Nephron (organoid): ENCODE measurements at regions not wholly inside any gene's neighbourhood (a gene's known extent, or its start where the extent isn't known, plus 50 kb on each side); places are given as distances from the start of the nearest gene placed in this dataset.

Experiments
- H3K27ac Mint-ChIP-seq, 3 experiments: 2 replicates each; pipeline ENCODE4 v1.8.0; 2020; ENCODE audit warnings: mixed read lengths in 3 of 3, mild to moderate bottlenecking in 2 of 3, moderate library complexity in 1 of 3
- H3K27me3 Mint-ChIP-seq: 2 replicates; pipeline ENCODE4 v1.8.0; 2021; ENCODE audit warnings: low read depth, mild to moderate bottlenecking, moderate library complexity, mixed read lengths
- H3K36me3 Mint-ChIP-seq: 2 replicates; pipeline ENCODE4 v1.8.0; 2020; ENCODE audit warnings: low read depth, mixed read lengths
- H3K4me1 Mint-ChIP-seq: 2 replicates; pipeline ENCODE4 v1.8.0; 2020; ENCODE audit warnings: mixed read lengths
- H3K4me3 Mint-ChIP-seq, 3 experiments: 2 replicates each; pipeline ENCODE4 v1.8.0; 2020; ENCODE audit warnings: mild to moderate bottlenecking in 3 of 3, mixed read lengths in 3 of 3, moderate library complexity in 2 of 3
- H3K9me3 Mint-ChIP-seq: 2 replicates; pipeline ENCODE4 v1.8.0; 2020; ENCODE audit warnings: mixed read lengths
- TF ChIP-seq, protein P1 (sequence below), 3 experiments: fragments of 200-600 bp; sonication (generic); IDR thresholded peaks; one replicate each; pipeline ENCODE4 v1.5.0; 2021; ENCODE audit warnings: antibody characterized with exemption in 3 of 3; ENCODE audit not compliant: unreplicated experiment in 3 of 3

DNA sequence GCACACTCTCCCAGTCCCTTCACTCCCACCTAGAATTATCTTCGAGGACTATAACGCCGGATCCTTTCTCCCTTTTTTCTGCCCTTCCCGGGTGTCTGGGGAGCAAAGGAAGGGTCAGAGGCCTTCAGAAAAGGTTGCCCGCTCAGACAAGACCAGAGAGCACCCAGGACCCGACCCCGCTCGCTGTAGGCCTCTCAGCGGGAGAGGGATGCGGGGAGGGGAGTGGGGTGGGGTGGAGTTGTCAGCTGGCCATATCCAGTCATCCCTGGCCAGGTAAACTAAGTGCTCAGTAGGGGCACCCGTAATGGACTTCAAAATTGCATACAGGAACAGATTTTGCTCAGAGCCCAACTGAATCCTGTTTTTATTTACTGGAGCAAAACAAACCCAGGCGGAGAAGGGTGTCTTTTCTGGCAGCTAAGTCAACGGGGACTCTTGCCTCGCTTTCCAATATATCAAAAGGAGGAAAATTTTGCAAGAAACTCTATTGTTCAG lies 65.0 kb downstream of the NOL4 start:
- Mint-ChIP-seq H3K27me3 (peaks cover 23% of the 10 kb centered on the region), H3K4me1 (peaks cover 5% of the 10 kb centered on the region), H3K36me3 (no peaks in the 10 kb centered on the region), H3K4me3 (peak overlapping the region; percentile 77 to 81 (median 81)), H3K9me3 (peaks cover 2% of the 10 kb centered on the region), H3K27ac (no peak overlapping the region)
- TF ChIP-seq, protein P1, sequence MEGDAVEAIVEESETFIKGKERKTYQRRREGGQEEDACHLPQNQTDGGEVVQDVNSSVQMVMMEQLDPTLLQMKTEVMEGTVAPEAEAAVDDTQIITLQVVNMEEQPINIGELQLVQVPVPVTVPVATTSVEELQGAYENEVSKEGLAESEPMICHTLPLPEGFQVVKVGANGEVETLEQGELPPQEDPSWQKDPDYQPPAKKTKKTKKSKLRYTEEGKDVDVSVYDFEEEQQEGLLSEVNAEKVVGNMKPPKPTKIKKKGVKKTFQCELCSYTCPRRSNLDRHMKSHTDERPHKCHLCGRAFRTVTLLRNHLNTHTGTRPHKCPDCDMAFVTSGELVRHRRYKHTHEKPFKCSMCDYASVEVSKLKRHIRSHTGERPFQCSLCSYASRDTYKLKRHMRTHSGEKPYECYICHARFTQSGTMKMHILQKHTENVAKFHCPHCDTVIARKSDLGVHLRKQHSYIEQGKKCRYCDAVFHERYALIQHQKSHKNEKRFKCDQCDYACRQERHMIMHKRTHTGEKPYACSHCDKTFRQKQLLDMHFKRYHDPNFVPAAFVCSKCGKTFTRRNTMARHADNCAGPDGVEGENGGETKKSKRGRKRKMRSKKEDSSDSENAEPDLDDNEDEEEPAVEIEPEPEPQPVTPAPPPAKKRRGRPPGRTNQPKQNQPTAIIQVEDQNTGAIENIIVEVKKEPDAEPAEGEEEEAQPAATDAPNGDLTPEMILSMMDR (IDR thresholded peaks at IDR 0.05; ENCODE audit: unreplicated experiment in 3 of 3), result no peak

DNA sequence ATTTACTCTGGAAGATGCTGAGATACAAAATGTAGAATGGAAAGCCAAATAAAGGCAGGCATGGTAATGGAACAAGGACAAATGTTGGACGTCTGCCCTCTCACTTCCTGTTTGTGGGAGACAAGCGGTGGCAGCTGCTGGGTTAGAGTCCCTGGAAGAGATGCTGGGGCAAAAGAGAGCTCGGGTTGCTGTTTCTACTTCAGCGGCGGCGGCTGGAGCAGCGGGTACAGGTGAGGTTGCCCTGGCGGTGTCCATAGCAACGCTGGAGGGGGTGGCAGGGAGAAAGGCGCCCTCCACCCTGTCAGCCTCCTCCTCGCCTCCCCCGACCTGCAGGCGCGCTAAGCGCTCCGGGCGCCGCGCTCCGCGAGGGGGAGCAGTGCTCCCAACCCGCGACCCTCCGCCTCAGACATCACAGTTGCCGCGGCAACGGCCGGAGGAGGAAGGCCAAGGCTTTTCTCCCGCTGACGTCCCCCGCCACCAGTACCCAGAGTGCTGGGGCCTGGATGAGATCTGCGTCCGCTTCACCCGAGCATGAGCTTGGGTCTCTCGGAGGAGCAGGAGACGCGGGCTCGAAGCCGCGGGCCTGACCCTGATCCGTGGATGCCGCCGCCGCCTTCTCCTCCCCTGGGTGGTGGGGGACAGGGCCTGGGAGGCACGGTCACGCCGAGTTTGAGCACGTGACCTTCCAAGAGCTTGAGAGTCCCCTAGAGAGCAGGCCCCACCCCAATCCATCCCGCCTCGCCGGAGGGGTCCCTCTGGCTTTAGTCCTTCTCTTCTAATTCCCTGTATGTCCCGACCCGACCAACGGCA lies 65.6 kb downstream of the NOL4 start:
- peaks cover 23% of the 10 kb centered on the region for H3K27me3 Mint-ChIP-seq
- TF ChIP-seq, protein P1 (IDR thresholded peaks at IDR 0.05; ENCODE audit: unreplicated experiment in 3 of 3), result peak; percentile 22 to 40 (median 33)
- H3K4me1 Mint-ChIP-seq, result peaks cover 5% of the 10 kb centered on the region
- H3K36me3 Mint-ChIP-seq, result no peaks in the 10 kb centered on the region
- peaks cover 2% of the 10 kb centered on the region for H3K9me3 Mint-ChIP-seq
- peak overlapping the region; percentile 77 to 81 (median 81) for H3K4me3 Mint-ChIP-seq
- H3K27ac Mint-ChIP-seq, result no peak overlapping the region

DNA sequence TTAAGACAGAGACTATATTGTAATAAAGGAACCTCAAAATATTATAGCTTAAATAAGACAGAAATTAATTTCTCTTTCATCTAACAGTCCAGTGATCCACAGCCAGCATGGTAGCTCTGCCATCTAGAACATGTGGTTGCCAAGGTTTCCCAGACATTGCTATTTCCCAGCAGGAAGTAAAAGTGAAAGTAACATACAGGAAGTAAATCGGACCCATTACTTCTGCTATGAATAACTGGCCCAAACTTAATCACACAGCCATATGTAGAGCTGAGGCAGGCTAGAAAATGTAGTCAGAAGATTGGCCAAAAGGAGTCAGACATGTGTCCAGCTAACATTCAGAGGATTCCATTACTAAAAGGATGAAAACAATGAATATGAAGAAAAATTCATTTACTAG lies 71.0 kb downstream of the NOL4 start:
- Mint-ChIP-seq H3K27ac (no peak overlapping the region), H3K4me3 (no peak overlapping the region), H3K4me1 (peaks cover 3% of the 10 kb centered on the region), H3K27me3 (peaks cover 8% of the 10 kb centered on the region), H3K36me3 (no peaks in the 10 kb centered on the region), H3K9me3 (peaks cover under 1% of the 10 kb centered on the region)
- TF ChIP-seq, protein P1 (IDR thresholded peaks at IDR 0.05; ENCODE audit: unreplicated experiment in 3 of 3), result no peak

DNA sequence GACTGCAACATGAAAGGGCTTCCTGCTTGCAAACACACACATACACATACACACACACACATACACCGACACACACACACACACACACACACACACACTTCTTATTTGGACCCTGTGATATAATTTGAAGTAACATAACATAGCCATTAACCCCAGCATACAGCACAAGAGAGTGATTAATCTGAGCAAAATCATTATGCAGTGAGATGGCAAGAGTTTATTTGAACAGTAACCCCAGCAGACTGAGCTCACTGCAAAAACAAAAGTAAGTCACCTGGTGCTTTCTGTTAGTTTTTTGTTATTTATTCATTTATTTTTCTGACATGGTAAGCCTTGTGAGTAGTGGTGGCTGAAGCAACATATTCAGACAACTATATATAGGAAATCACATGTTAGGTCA lies 93.7 kb downstream of the NOL4 start:
- TF ChIP-seq, protein P1 (IDR thresholded peaks at IDR 0.05; ENCODE audit: unreplicated experiment in 3 of 3), result no peak
- Mint-ChIP-seq H3K27ac (no peak overlapping the region), H3K36me3 (no peaks in the 10 kb centered on the region), H3K4me1 (no peaks in the 10 kb centered on the region), H3K27me3 (no peaks in the 10 kb centered on the region), H3K4me3 (no peak overlapping the region), H3K9me3 (no peaks in the 10 kb centered on the region)

DNA sequence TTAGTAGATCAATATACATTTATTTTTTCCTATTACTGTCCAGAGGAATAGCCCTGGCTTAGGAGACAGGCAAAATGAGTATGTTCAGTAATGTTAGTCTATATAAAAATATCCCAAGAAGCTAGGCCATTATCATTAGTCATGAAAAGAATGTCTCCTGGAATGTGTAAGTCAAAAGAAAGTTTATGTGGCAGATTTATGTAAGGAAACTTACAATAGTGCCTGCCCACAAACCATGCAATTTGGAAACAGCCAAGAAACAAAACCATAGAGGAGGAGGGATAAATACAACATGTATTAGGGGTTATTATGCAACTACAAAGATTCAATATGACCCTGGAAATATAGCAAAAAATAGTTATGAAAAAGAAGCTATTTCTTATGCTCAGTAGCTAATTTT lies 96.3 kb downstream of the NOL4 start:
- no peak overlapping the region for H3K4me3 Mint-ChIP-seq
- H3K4me1 Mint-ChIP-seq, result no peaks in the 10 kb centered on the region
- no peaks in the 10 kb centered on the region for H3K36me3 Mint-ChIP-seq
- H3K27ac Mint-ChIP-seq, result no peak overlapping the region
- TF ChIP-seq, protein P1 (IDR thresholded peaks at IDR 0.05; ENCODE audit: unreplicated experiment in 3 of 3), result no peak
- no peaks in the 10 kb centered on the region for H3K27me3 Mint-ChIP-seq
- H3K9me3 Mint-ChIP-seq, result no peaks in the 10 kb centered on the region

DNA sequence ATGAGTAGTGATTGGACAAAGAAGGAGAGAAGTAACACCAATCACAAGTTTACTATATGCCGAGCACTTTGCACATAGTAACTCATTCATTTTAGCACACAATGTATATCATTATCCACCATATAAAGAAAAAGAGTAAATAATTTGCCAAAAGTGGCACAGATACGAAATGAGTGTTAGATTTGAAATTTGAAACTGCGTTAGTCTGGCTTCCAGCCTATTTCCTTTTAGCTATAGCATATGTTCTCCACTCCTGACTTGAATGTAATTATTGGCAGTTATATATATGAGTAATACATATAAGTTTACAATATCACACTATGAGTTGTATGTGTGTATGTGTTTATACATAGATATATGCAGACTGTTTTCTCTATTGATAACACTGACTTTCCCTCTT lies 98.6 kb downstream of the NOL4 start:
- Mint-ChIP-seq H3K9me3 (no peaks in the 10 kb centered on the region), H3K4me3 (no peak overlapping the region), H3K4me1 (peaks cover 4% of the 10 kb centered on the region), H3K36me3 (no peaks in the 10 kb centered on the region), H3K27me3 (no peaks in the 10 kb centered on the region), H3K27ac (no peak overlapping the region)
- TF ChIP-seq, protein P1 (IDR thresholded peaks at IDR 0.05; ENCODE audit: unreplicated experiment in 3 of 3), result no peak
